Small intestine (tissue), 7 donors: ENCODE measurements at regions not wholly inside any gene's neighbourhood (a gene's known extent, or its start where the extent isn't known, plus 50 kb on each side); places are given as distances from the start of the nearest gene placed in this dataset.

ENCODE experiments used
- DNase-seq, 2 donors: peaks; one replicate each; pipeline versions ENCODE4 v3.0.0 to v3.0.0-alpha.2; 2013
- FAIRE-seq: peaks from 2 replicates; lab custom pipeline; 2012; peaks lifted over from hg19 to GRCh38; lab: Jason Lieb, UNC
- H3K27ac ChIP-seq, 3 donors: one replicate each; pipeline ENCODE4 v1.5.1; 2013; ENCODE audit warnings: low read length in 2 of 3, mild to moderate bottlenecking in 2 of 3, control low read depth in 1 of 3, inconsistent platforms in 1 of 3, low read depth in 1 of 3, moderate library complexity in 1 of 3
- H3K27me3 ChIP-seq, 3 donors: one replicate each; pipeline ENCODE4 v1.6.1; 2013; ENCODE audit warnings: low read length in 3 of 3, inconsistent platforms in 1 of 3; ENCODE audit not compliant: control insufficient read depth in 3 of 3, insufficient read depth in 3 of 3
- H3K36me3 ChIP-seq, 3 donors: one replicate each; pipeline ENCODE4 v1.6.1; 2013; ENCODE audit warnings: low read length in 3 of 3, inconsistent platforms in 1 of 3, low read depth in 1 of 3, mild to moderate bottlenecking in 1 of 3, moderate library complexity in 1 of 3; ENCODE audit not compliant: control insufficient read depth in 3 of 3, insufficient read depth in 2 of 3
- H3K4me1 ChIP-seq, 3 donors: one replicate each; pipeline ENCODE4 v1.6.1; 2013; ENCODE audit warnings: low read length in 2 of 3, inconsistent platforms in 1 of 3, low read depth in 1 of 3, mild to moderate bottlenecking in 1 of 3, moderate library complexity in 1 of 3; ENCODE audit not compliant: control insufficient read depth in 3 of 3, insufficient read depth in 2 of 3
- H3K4me3 ChIP-seq, 3 donors: one replicate each; pipeline ENCODE4 v1.5.1; 2013; ENCODE audit warnings: low read length in 3 of 3, control low read depth in 1 of 3, inconsistent platforms in 1 of 3, low read depth in 1 of 3, mild to moderate bottlenecking in 1 of 3, moderate library complexity in 1 of 3
- H3K9me3 ChIP-seq, 2 donors: one replicate each; pipeline ENCODE4 v1.6.1; 2013; ENCODE audit warnings: low read depth in 1 of 2, low read length in 1 of 2; ENCODE audit not compliant: control insufficient read depth in 2 of 2, insufficient read depth in 1 of 2
- WGBS, 3 donors: extraction: QIAGEN DNeasy Blood & Tissue Kit; methylation state at CpG; one replicate each; pipeline ENCODE4 v1.1.7; 2013; 5-methylcytosine and 5-hydroxymethylcytosine counted together
- donor health status: healthy with polysubstance abuse.
- donor health status: control.
- donor health status: control.
- donor health status: Bipolar disorder and iron deficiency.
- donor health status: healthy.

GRCh38 chr1:116256286-116256649 lies 116.8 kb upstream of the ATP1A1 start:
- FAIRE-seq (no peak), DNase-seq (no peak)
- Histone ChIP-seq H3K36me3 (no peaks in the 10 kb centered on the region), H3K4me3 (no peak overlapping the region), H3K27me3 (peaks cover 0 to 2% (median 0%) of the 10 kb centered on the region in 3 donors), H3K4me1 (peaks cover 5 to 60% (median 6%) of the 10 kb centered on the region in 3 donors), H3K27ac (peak overlapping the region; percentile 5 to 85 (median 64)), H3K9me3 (no peaks in the 10 kb centered on the region)
- WGBS, 3 donors, result 37 to 68% (median 61%) methylated on average over 2 of the region's 2 CpGs

DNA sequence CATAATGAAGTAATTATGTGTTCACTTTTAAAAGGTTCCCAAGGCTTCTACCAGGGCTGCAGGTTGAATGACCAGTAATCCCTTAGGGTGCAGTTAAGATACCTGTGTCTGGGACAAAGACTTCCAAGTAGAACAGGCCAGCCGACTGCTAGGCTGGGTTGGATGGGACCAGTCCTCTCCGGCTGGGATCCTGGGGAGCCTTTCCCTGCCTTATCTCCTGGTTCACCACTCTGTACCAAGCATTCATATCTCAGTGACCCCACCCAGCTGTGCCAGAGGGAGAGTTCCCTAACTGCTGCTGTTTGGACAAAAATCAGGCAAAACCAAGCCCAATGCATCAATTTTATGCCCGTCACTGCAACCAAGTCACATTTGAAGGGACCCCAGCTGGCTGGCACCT lies 116.2 kb upstream of the ATP1A1 start:
- H3K27me3 ChIP-seq, result peaks cover 0 to 2% (median 0%) of the 10 kb centered on the region in 3 donors
- peak; percentile 52 to 86 for DNase-seq
- FAIRE-seq, result no peak
- peaks cover 5 to 54% (median 8%) of the 10 kb centered on the region in 3 donors for H3K4me1 ChIP-seq
- H3K4me3 ChIP-seq, result no peak overlapping the region
- H3K9me3 ChIP-seq, result no peaks in the 10 kb centered on the region
- WGBS, 3 donors, result 14 to 55% (median 40%) methylated on average over 3 of the region's 3 CpGs
- H3K27ac ChIP-seq, result peak overlapping the region; percentile 38 to 85 (median 64)
- no peaks in the 10 kb centered on the region for H3K36me3 ChIP-seq

DNA sequence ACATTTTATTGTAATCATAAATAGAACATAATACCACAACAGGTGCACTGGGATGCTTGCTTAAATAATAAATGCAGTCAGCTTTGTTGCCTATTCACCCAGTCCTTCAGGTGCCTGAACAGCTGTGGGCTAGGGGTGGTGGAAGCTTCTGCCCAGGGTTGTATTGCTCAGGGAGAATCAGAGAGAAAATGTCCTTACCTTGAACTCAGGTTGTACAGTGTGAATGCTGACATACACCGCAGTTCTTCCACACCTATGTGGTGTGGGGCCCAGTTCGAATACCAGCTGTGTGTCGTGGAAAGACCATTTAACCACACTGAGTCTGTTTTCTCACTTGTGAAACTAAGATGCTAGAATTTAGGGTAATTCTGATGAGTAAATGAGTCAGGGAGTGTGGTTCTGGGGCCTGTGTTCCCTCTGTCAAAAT lies 115.7 kb upstream of the ATP1A1 start:
- no peak for FAIRE-seq
- peaks cover 5 to 54% (median 8%) of the 10 kb centered on the region in 3 donors for H3K4me1 ChIP-seq

GRCh38 chr1:116257836-116258235 lies 115.2 kb upstream of the ATP1A1 start:
- peaks cover 5 to 54% (median 8%) of the 10 kb centered on the region in 3 donors for H3K4me1 ChIP-seq

More for the DNA sequence above, 115.7 kb upstream of the ATP1A1 start:
- Histone ChIP-seq H3K27ac (peak overlapping the region; percentile 18 to 64 (median 38)), H3K9me3 (no peaks in the 10 kb centered on the region), H3K27me3 (peaks cover 0 to 2% (median 0%) of the 10 kb centered on the region in 3 donors), H3K4me3 (no peak overlapping the region), H3K36me3 (no peaks in the 10 kb centered on the region)
- peak in 1 of 2 donors; percentile 33 for DNase-seq
- 17 to 58% (median 21%) methylated on average over 3 of the region's 3 CpGs for WGBS, 3 donors

GRCh38 chr1:116258668-116259419 lies 114.2 kb upstream of the ATP1A1 start:
- H3K36me3 ChIP-seq, result no peaks in the 10 kb centered on the region
- DNase-seq, result peak in 1 of 2 donors; percentile 24
- FAIRE-seq, result no peak
- H3K9me3 ChIP-seq, result no peaks in the 10 kb centered on the region
- H3K4me3 ChIP-seq, result no peak overlapping the region
- peaks cover 5 to 54% (median 8%) of the 10 kb centered on the region in 3 donors for H3K4me1 ChIP-seq
- 64 to 69% (median 67%) methylated on average over 5 of the region's 5 CpGs for WGBS, 3 donors
- peak overlapping the region in 1 of 3 donors; percentile 17 for H3K27ac ChIP-seq
- peaks cover 0 to 2% (median 0%) of the 10 kb centered on the region in 3 donors for H3K27me3 ChIP-seq

More at GRCh38 chr1:116257836-116258235, 115.2 kb upstream of the ATP1A1 start:
- Histone ChIP-seq H3K27me3 (peaks cover 0 to 2% (median 0%) of the 10 kb centered on the region in 3 donors), H3K4me3 (no peak overlapping the region), H3K9me3 (no peaks in the 10 kb centered on the region), H3K27ac (peak overlapping the region in 1 of 3 donors; percentile 17), H3K36me3 (no peaks in the 10 kb centered on the region)
- FAIRE-seq, result no peak
- WGBS, 3 donors, result 93 to 98% (median 94%) methylated on average over 3 of the region's 3 CpGs
- no peak for DNase-seq

GRCh38 chr1:116259663-116260062 lies 113.4 kb upstream of the ATP1A1 start:
- Histone ChIP-seq H3K27ac (no peak overlapping the region), H3K27me3 (peaks cover 0 to 2% (median 0%) of the 10 kb centered on the region in 3 donors), H3K36me3 (no peaks in the 10 kb centered on the region), H3K4me3 (no peak overlapping the region), H3K9me3 (no peaks in the 10 kb centered on the region), H3K4me1 (peaks cover 5 to 45% (median 8%) of the 10 kb centered on the region in 3 donors)
- 53 to 66% (median 58%) methylated on average over 2 of the region's 2 CpGs for WGBS, 3 donors
- DNase-seq, result no peak
- no peak for FAIRE-seq

GRCh38 chr1:116260115-116260514 lies 112.9 kb upstream of the ATP1A1 start:
- WGBS, 3 donors, result 22 to 44% (median 44%) methylated on average over 1 of the region's 1 CpG
- H3K4me1 ChIP-seq, result peaks cover 5 to 43% (median 8%) of the 10 kb centered on the region in 3 donors
- DNase-seq (peak in 1 of 2 donors; percentile 33), FAIRE-seq (no peak)
- H3K9me3 ChIP-seq, result no peaks in the 10 kb centered on the region
- H3K36me3 ChIP-seq, result no peaks in the 10 kb centered on the region
- H3K4me3 ChIP-seq, result no peak overlapping the region
- H3K27me3 ChIP-seq, result peaks cover 0 to 2% (median 0%) of the 10 kb centered on the region in 3 donors
- H3K27ac ChIP-seq, result no peak overlapping the region

DNA sequence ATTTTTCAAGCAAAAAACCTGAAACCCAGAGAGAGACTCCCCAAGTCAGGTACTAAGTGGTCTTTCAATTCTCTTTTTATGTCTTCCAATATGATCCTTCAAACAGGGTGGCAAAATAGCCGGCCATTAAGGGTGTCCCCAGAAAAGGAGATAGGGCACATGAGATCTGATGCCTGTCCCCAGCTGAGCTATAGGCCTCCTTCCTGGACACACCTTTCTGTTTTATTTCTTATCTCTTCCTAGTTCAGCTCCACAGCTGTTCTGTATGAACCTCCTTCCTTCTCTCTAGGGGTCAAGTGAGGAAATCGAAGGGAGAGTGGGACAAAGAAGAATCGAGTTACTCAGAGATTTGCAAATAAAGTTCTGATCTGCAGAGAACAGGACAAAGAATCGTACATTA lies 112.4 kb upstream of the ATP1A1 start:
- no peak overlapping the region for H3K27ac ChIP-seq
- H3K27me3 ChIP-seq, result peaks cover 0 to 2% (median 0%) of the 10 kb centered on the region in 3 donors
- no peaks in the 10 kb centered on the region for H3K36me3 ChIP-seq
- peak; percentile 41 to 72 for DNase-seq
- H3K4me3 ChIP-seq, result no peak overlapping the region
- H3K4me1 ChIP-seq, result peaks cover 5 to 38% (median 8%) of the 10 kb centered on the region in 3 donors
- no peaks in the 10 kb centered on the region for H3K9me3 ChIP-seq
- no peak for FAIRE-seq
- 17 to 60% (median 46%) methylated on average over 4 of the region's 4 CpGs for WGBS, 3 donors
